ENCODE measurements at regions not wholly inside any gene's neighbourhood (a gene's known extent, or its start where the extent isn't known, plus 50 kb on each side); places are given as distances from the start of the nearest gene placed in this dataset.

GRCh38 chr7:157073949-157074624 lies 63.6 kb upstream of the MNX1 start:
- no peaks in the 10 kb centered on the region for H3K9me2 ChIP-seq (ENCODE audit: insufficient read depth)
- no peaks in the 10 kb centered on the region for H3K4me1 ChIP-seq (replicated peaks; ENCODE audit: insufficient read depth)
- BruUV-seq (replicated peaks), result no TSS peak
- DNase-seq, result no peak
- H3K9me3 ChIP-seq (ENCODE audit: insufficient read depth, low read depth), result no peaks in the 10 kb centered on the region
- H3K4me3 ChIP-seq, result no peak overlapping the region
- TF ChIP-seq EZH2 (IDR thresholded peaks at IDR 0.05; ENCODE audit: low read depth), result no peak
- no peak for TF ChIP-seq CTCF (conservative IDR thresholded peaks at IDR 0.05)
- no peaks in the 10 kb centered on the region for H4K20me1 ChIP-seq (ENCODE audit: insufficient read depth)
- H3K4me2 ChIP-seq, result no peak overlapping the region
- H3K27ac ChIP-seq, result no peak overlapping the region
- no peaks in the 10 kb centered on the region for H3K79me2 ChIP-seq (ENCODE audit: low read depth)
- H2AFZ ChIP-seq, result no peak overlapping the region
- ChIA-PET CTCF (no interaction called here), POLR2A (ENCODE audit: unreplicated experiment) (no interaction called here)
- no peaks in the 10 kb centered on the region for H3F3A ChIP-seq (ENCODE audit: insufficient read depth, low read depth)
- no peaks in the 10 kb centered on the region for H3K36me3 ChIP-seq (ENCODE audit: low read depth)
- intact Hi-C loops (cut with micrococcal nuclease; ENCODE audit: unreplicated experiment), result no loop called here
- peaks cover 82% of the 10 kb centered on the region for H3K27me3 ChIP-seq (ENCODE audit: insufficient read depth, low read depth)

- no peak overlapping the region for H3K27ac ChIP-seq
- peaks cover 66% of the 10 kb centered on the region for H3K27me3 ChIP-seq (ENCODE audit: insufficient read depth, low read depth)
- TF ChIP-seq EZH2 (IDR thresholded peaks at IDR 0.05; ENCODE audit: low read depth) (no peak), CTCF (conservative IDR thresholded peaks at IDR 0.05) (no peak)
- H3F3A ChIP-seq (ENCODE audit: insufficient read depth, low read depth), result no peaks in the 10 kb centered on the region
- no peaks in the 10 kb centered on the region for H3K9me3 ChIP-seq (ENCODE audit: insufficient read depth, low read depth)
- no peak overlapping the region for H2AFZ ChIP-seq
- no peaks in the 10 kb centered on the region for H4K20me1 ChIP-seq (ENCODE audit: insufficient read depth)
- intact Hi-C loops (cut with micrococcal nuclease; ENCODE audit: unreplicated experiment), result no loop called here
- ChIA-PET CTCF (no interaction called here), POLR2A (ENCODE audit: unreplicated experiment) (no interaction called here)
- H3K4me2 ChIP-seq, result no peak overlapping the region
- H3K36me3 ChIP-seq (ENCODE audit: low read depth), result no peaks in the 10 kb centered on the region
- no peak for DNase-seq
- H3K4me3 ChIP-seq, result no peak overlapping the region
- no TSS peak for BruUV-seq (replicated peaks)
- no peaks in the 10 kb centered on the region for H3K79me2 ChIP-seq (ENCODE audit: low read depth)
- H3K4me1 ChIP-seq (replicated peaks; ENCODE audit: insufficient read depth), result no peaks in the 10 kb centered on the region
- H3K9me2 ChIP-seq (ENCODE audit: insufficient read depth), result no peaks in the 10 kb centered on the region
These were observed 62.3 kb upstream of the UBE3C start for GRCh38 chr7:157076466-157076865.

- no TSS peak for BruUV-seq (replicated peaks)
- Histone ChIP-seq H3K4me1 (replicated peaks; ENCODE audit: insufficient read depth) (no peaks in the 10 kb centered on the region), H3K79me2 (ENCODE audit: low read depth) (no peaks in the 10 kb centered on the region), H3K9me3 (ENCODE audit: insufficient read depth, low read depth) (no peaks in the 10 kb centered on the region), H3K4me2 (no peak overlapping the region), H2AFZ (no peak overlapping the region), H3K27me3 (ENCODE audit: insufficient read depth, low read depth) (peaks cover 66% of the 10 kb centered on the region), H4K20me1 (ENCODE audit: insufficient read depth) (no peaks in the 10 kb centered on the region), H3K36me3 (ENCODE audit: low read depth) (no peaks in the 10 kb centered on the region), H3K4me3 (no peak overlapping the region), H3K9me2 (ENCODE audit: insufficient read depth) (no peaks in the 10 kb centered on the region), H3F3A (ENCODE audit: insufficient read depth, low read depth) (no peaks in the 10 kb centered on the region), H3K27ac (no peak overlapping the region)
- POLR2A ChIA-PET (ENCODE audit: unreplicated experiment), result no interaction called here
- intact Hi-C loops (cut with micrococcal nuclease; ENCODE audit: unreplicated experiment), result no loop called here
- DNase-seq, result no peak
- TF ChIP-seq EZH2 (IDR thresholded peaks at IDR 0.05; ENCODE audit: low read depth) (no peak), CTCF (conservative IDR thresholded peaks at IDR 0.05) (no peak)
- CTCF ChIA-PET, result no interaction called here
These were observed 61.7 kb upstream of the UBE3C start for GRCh38 chr7:157077021-157077420.

Measured in PC-9 (cell line).